Ovary (tissue), 7 donors: ENCODE measurements at regions not wholly inside any gene's neighbourhood (a gene's known extent, or its start where the extent isn't known, plus 50 kb on each side); places are given as distances from the start of the nearest gene placed in this dataset.

Experiments used
- DNase-seq, 5 donors: peaks; one replicate each; pipeline ENCODE4 v3.0.0-alpha.2; 2019 to 2020
- H3K27ac ChIP-seq, 2 donors: fragments of 200-600 bp; one replicate each; pipeline versions ENCODE4 v1.5.1 to v1.8.0; 2019 to 2022
- H3K27me3 ChIP-seq: fragments of 200-600 bp; one replicate; pipeline ENCODE4 v1.8.0; 2022
- H3K36me3 ChIP-seq: fragments of 200-600 bp; sonication (generic); one replicate; pipeline ENCODE4 v1.5.1; 2019
- H3K4me1 ChIP-seq: one replicate; pipeline ENCODE4 v1.8.1; 2013; ENCODE audit warnings: mild to moderate bottlenecking, moderate library complexity; ENCODE audit not compliant: insufficient read depth
- H3K4me3 ChIP-seq: fragments of 200-600 bp; sonication (generic); one replicate; pipeline ENCODE4 v1.5.1; 2017
- H3K9me3 ChIP-seq, 2 donors: fragments of 200-600 bp in 1 of 2; sonication (generic) in 1 of 2; one replicate each; pipeline versions ENCODE4 v1.5.1 to v1.8.1; 2013 to 2019; ENCODE audit warnings: mild to moderate bottlenecking in 1 of 2, moderate library complexity in 1 of 2
- EP300 ChIP-seq: sonication (generic); formaldehyde crosslinking; IDR thresholded peaks from one replicate; pipeline ENCODE4 v1.6.1; 2017; ENCODE audit warnings: antibody characterized with exemption
- POLR2A ChIP-seq: fragments of 450-650 bp; IDR thresholded peaks from one replicate; pipeline ENCODE4 v1.6.1; 2017; ENCODE audit warnings: antibody characterized with exemption, mild to moderate bottlenecking, moderate library complexity
- WGBS, 3 donors: extraction: QIAGEN DNeasy Blood & Tissue Kit in 1 of 3; methylation state at CpG; one replicate each; pipeline versions ENCODE4 v1.1.5 to v1.1.7; 2013 to 2017; 5-methylcytosine and 5-hydroxymethylcytosine counted together
- intact Hi-C, 4 donors: fragments of 100-400 bp; cut with DNase I; formaldehyde crosslinking; loops; one replicate each; pipeline versions ENCODE4 v1.11.0 to v1.15.1; 2022 to 2023
- TF ChIP-seq, protein P1 (sequence below), 3 donors: fragments of 450-650 bp in 2 of 3; fragments of 200-600 bp in 1 of 3; IDR thresholded peaks; one replicate each; pipeline versions ENCODE4 v1.5.1 to v1.8.0; 2016 to 2022; ENCODE audit warnings: antibody characterized with exemption in 3 of 3, mild to moderate bottlenecking in 1 of 3
- donor health status: DM: no; HTN: no; CAD: no; lungs with moderate emphysema.
- donor health status: DM: no; HTN: no; CAD: no.
- donor health status: Bipolar disorder and iron deficiency.
- donor health status: DM: no; HTN: no; CAD: no.
- donor health status: DM: yes; HTN: yes; CAD: no.

DNA sequence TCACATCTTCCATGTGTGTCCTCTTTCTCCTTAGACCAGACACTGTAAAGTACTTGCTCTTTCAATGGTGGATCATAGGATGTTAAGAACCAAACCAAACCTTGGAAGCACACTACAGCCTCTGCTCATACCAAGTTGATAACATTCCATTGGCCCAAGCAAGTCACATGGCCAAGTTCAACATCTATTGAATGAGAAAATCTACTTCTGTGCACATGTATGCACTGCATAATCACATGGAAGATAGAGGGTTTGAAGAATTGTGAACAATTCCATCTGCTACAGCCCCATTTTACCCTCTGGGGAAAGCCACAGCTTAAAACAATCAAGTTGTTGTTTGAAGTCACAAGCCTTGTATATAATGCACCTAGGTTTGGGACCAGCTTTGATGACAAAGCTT is 68.2 kb downstream of the MFAP3 start:
- DNase-seq, result no peak
- Histone ChIP-seq H3K36me3 (no peaks in the 10 kb centered on the region), H3K4me3 (no peak overlapping the region), H3K27me3 (no peaks in the 10 kb centered on the region), H3K27ac (no peak overlapping the region), H3K9me3 (no peaks in the 10 kb centered on the region), H3K4me1 (no peaks in the 10 kb centered on the region)
- TF ChIP-seq POLR2A (no peak), EP300 (no peak)
- TF ChIP-seq, protein P1, sequence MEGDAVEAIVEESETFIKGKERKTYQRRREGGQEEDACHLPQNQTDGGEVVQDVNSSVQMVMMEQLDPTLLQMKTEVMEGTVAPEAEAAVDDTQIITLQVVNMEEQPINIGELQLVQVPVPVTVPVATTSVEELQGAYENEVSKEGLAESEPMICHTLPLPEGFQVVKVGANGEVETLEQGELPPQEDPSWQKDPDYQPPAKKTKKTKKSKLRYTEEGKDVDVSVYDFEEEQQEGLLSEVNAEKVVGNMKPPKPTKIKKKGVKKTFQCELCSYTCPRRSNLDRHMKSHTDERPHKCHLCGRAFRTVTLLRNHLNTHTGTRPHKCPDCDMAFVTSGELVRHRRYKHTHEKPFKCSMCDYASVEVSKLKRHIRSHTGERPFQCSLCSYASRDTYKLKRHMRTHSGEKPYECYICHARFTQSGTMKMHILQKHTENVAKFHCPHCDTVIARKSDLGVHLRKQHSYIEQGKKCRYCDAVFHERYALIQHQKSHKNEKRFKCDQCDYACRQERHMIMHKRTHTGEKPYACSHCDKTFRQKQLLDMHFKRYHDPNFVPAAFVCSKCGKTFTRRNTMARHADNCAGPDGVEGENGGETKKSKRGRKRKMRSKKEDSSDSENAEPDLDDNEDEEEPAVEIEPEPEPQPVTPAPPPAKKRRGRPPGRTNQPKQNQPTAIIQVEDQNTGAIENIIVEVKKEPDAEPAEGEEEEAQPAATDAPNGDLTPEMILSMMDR (IDR thresholded peaks at IDR 0.05), result no peak
- intact Hi-C loops, result no loop called here

DNA sequence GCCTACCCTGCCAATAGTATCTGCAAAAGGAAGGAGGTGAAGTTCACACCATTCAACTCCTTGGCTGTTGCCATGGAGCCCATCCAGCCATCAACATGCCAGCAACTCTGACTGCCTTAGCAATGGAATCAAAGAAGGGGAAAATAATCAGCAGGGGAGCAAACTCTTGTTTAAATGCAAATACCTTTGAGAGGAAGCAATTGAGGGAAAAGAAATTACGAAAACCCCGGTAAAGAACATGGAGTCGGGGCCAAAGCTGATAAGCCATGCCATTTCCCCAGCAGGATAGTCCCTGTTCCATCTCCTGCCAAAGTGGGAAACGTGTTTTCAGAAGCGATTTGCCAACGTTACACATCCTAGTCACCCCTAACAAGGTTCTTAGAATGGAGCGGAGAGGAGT is 69.0 kb downstream of the MFAP3 start:
- no peak for DNase-seq
- Histone ChIP-seq H3K36me3 (no peaks in the 10 kb centered on the region), H3K9me3 (no peaks in the 10 kb centered on the region), H3K27ac (no peak overlapping the region), H3K27me3 (no peaks in the 10 kb centered on the region), H3K4me1 (no peaks in the 10 kb centered on the region), H3K4me3 (no peak overlapping the region)
- intact Hi-C loops, result no loop called here
- WGBS, 3 donors, result 77 to 79% (median 77%) methylated on average over 7 of the region's 7 CpGs
- TF ChIP-seq EP300 (no peak), POLR2A (no peak)
- TF ChIP-seq, protein P1 (IDR thresholded peaks at IDR 0.05), result no peak

DNA sequence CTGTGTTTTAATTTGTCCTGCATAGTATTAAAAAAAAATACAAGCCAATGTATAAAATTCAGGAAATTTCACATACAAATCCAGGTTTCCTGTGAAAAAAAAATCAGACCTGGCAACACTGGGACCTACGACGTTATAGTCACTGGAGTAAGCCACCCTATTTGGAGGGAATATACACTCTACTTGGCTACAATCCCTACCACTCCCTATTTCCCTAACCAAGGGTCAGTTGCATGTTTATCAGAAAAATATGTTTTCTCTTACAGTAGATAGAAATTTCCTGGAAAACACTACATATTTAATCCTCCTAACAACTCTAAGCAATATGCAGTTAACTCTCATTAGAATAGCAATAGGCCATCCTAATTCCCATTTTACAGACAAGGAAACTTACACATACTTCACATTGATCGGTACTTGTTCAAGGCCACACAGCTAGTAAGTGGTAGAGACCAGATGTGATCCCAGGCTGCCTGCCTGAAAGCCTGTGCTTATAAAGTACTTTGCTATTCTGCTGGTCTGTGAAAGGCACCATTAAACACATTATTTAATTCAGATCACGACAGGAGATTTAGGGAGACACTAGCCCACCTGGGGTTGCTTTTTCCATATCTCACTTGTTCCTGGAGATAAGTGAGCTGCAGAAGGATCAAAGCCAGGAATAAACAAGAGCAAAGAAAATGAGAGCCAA is 70.8 kb downstream of the MFAP3 start:
- intact Hi-C loops, result no loop called here
- 34 to 56% (median 42%) methylated on average over 4 of the region's 4 CpGs for WGBS, 3 donors

DNA sequence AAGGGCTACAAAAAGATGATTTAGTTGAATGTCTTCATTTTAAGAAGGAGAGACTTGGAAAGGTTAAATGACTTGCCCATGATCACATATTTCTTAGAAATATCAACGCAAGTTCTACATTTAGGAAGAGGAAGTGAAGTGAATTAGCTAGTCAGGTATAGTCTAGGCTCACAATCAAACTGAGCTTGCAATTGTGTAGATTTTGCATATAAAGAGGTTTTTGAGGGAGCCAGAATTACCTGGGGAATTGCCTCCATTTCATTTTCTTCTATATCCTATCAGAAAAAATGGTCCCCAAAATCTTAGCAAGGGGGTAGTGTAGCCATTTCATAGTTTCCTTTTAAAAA is 71.3 kb downstream of the MFAP3 start:
- no peaks in the 10 kb centered on the region for H3K9me3 ChIP-seq
- H3K4me3 ChIP-seq, result no peak overlapping the region
- H3K4me1 ChIP-seq, result no peaks in the 10 kb centered on the region
- WGBS, 3 donors, result 89 to 93% (median 92%) methylated on average over 1 of the region's 1 CpG
- no peak for DNase-seq
- H3K36me3 ChIP-seq, result no peaks in the 10 kb centered on the region
- H3K27me3 ChIP-seq, result no peaks in the 10 kb centered on the region
- H3K27ac ChIP-seq, result no peak overlapping the region
- intact Hi-C loops, result no loop called here
- TF ChIP-seq, protein P1 (IDR thresholded peaks at IDR 0.05), result no peak
- TF ChIP-seq POLR2A, result no peak
- no peak for TF ChIP-seq EP300

More for the DNA sequence above, 70.8 kb downstream of the MFAP3 start:
- no peaks in the 10 kb centered on the region for H3K36me3 ChIP-seq
- H3K9me3 ChIP-seq, result no peaks in the 10 kb centered on the region
- TF ChIP-seq POLR2A (no peak), EP300 (no peak)
- TF ChIP-seq, protein P1 (IDR thresholded peaks at IDR 0.05), result no peak
- no peak for DNase-seq
- no peak overlapping the region for H3K27ac ChIP-seq
- no peaks in the 10 kb centered on the region for H3K27me3 ChIP-seq
- H3K4me1 ChIP-seq, result no peaks in the 10 kb centered on the region
- H3K4me3 ChIP-seq, result no peak overlapping the region
